H7 (cell line): ENCODE measurements at regions not wholly inside any gene's neighbourhood (a gene's known extent, or its start where the extent isn't known, plus 50 kb on each side); places are given as distances from the start of the nearest gene placed in this dataset.
"Not testable (repeated sequence)": the region's sequence is repeated elsewhere in the genome, so short reads cannot be mapped to it uniquely, and the experiment has no call there.

ENCODE experiments used
- DNase-seq: peaks from one replicate; pipeline ENCODE4 v3.0.0; 2012
- H3K27me3 ChIP-seq: 2 replicates; pipeline ENCODE4 v1.6.0; 2011; ENCODE audit warnings: mild to moderate bottlenecking, low read length; ENCODE audit not compliant: control insufficient read depth, insufficient read depth
- H3K36me3 ChIP-seq: replicated peaks from 2 replicates; pipeline ENCODE4 v1.5.1; 2011; ENCODE audit warnings: low read length; ENCODE audit not compliant: control insufficient read depth, insufficient read depth
- H3K4me3 ChIP-seq: 2 replicates; pipeline ENCODE4 v1.5.1; 2011; ENCODE audit warnings: low read depth, mild to moderate bottlenecking, control low read depth, low read length, moderate library complexity; ENCODE audit not compliant: insufficient read depth

- H3K27me3 ChIP-seq: no peaks in the 10 kb centered on the region
- no peak for DNase-seq
- H3K36me3 ChIP-seq: no peaks in the 10 kb centered on the region
- H3K4me3 ChIP-seq: no peak overlapping the region
Observed at GRCh38 chr7:46091071-46091470, 170.0 kb upstream of the IGFBP3 start.

GRCh38 chr7:46089281-46089680, 168.2 kb upstream of the IGFBP3 start:
- Histone ChIP-seq H3K27me3 (no peaks in the 10 kb centered on the region), H3K36me3 (no peaks in the 10 kb centered on the region), H3K4me3 (no peak overlapping the region)
- no peak for DNase-seq

- H3K27me3 ChIP-seq, H3K36me3 ChIP-seq, H3K4me3 ChIP-seq, DNase-seq: not testable (repeated sequence)
Observed at GRCh38 chr7:46088486-46088885, 167.4 kb upstream of the IGFBP3 start.

- H3K4me3 ChIP-seq: no peak overlapping the region
- no peaks in the 10 kb centered on the region for H3K36me3 ChIP-seq
- H3K27me3 ChIP-seq: no peaks in the 10 kb centered on the region
- DNase-seq: no peak
Observed at GRCh38 chr7:46080595-46081159, 159.6 kb upstream of the IGFBP3 start.

GRCh38 chr7:46079421-46079820, 158.3 kb upstream of the IGFBP3 start:
- Histone ChIP-seq H3K4me3 (no peak overlapping the region), H3K27me3 (no peaks in the 10 kb centered on the region), H3K36me3 (no peaks in the 10 kb centered on the region)
- no peak for DNase-seq

- Histone ChIP-seq H3K36me3 (no peaks in the 10 kb centered on the region), H3K4me3 (no peak overlapping the region), H3K27me3 (no peaks in the 10 kb centered on the region)
- no peak for DNase-seq
Observed at GRCh38 chr7:46076527-46076926, 155.5 kb upstream of the IGFBP3 start.

- H3K27me3 ChIP-seq: no peaks in the 10 kb centered on the region
- DNase-seq: no peak
- H3K36me3 ChIP-seq: no peaks in the 10 kb centered on the region
- H3K4me3 ChIP-seq: no peak overlapping the region
Observed at GRCh38 chr7:46072722-46073121, 151.7 kb upstream of the IGFBP3 start.

- no peak for DNase-seq
Observed at GRCh38 chr7:46071601-46072000, 150.5 kb upstream of the IGFBP3 start.

GRCh38 chr7:46071076-46071475, 150.0 kb upstream of the IGFBP3 start:
- DNase-seq: no peak
- H3K27me3 ChIP-seq: no peaks in the 10 kb centered on the region
- no peak overlapping the region for H3K4me3 ChIP-seq

More at GRCh38 chr7:46071601-46072000, 150.5 kb upstream of the IGFBP3 start:
- Histone ChIP-seq H3K36me3 (no peaks in the 10 kb centered on the region), H3K4me3 (no peak overlapping the region), H3K27me3 (no peaks in the 10 kb centered on the region)

GRCh38 chr7:46068159-46068558, 147.1 kb upstream of the IGFBP3 start:
- Histone ChIP-seq H3K27me3 (no peaks in the 10 kb centered on the region), H3K4me3 (no peak overlapping the region), H3K36me3 (no peaks in the 10 kb centered on the region)
- DNase-seq: no peak

More at GRCh38 chr7:46071076-46071475, 150.0 kb upstream of the IGFBP3 start:
- H3K36me3 ChIP-seq: no peaks in the 10 kb centered on the region

- Histone ChIP-seq H3K27me3 (no peaks in the 10 kb centered on the region), H3K4me3 (no peak overlapping the region), H3K36me3 (no peaks in the 10 kb centered on the region)
- DNase-seq: no peak
Observed at GRCh38 chr7:46059308-46060020, 138.4 kb upstream of the IGFBP3 start.

- DNase-seq: no peak
- Histone ChIP-seq H3K27me3 (no peaks in the 10 kb centered on the region), H3K36me3 (no peaks in the 10 kb centered on the region), H3K4me3 (no peak overlapping the region)
Observed at GRCh38 chr7:46058086-46058823, 137.2 kb upstream of the IGFBP3 start.

- no peak overlapping the region for H3K4me3 ChIP-seq
- no peaks in the 10 kb centered on the region for H3K27me3 ChIP-seq
- DNase-seq: no peak
- no peaks in the 10 kb centered on the region for H3K36me3 ChIP-seq
Observed at GRCh38 chr7:46054915-46055314, 133.8 kb upstream of the IGFBP3 start.

- H3K36me3 ChIP-seq: no peaks in the 10 kb centered on the region
- no peak for DNase-seq
- no peaks in the 10 kb centered on the region for H3K27me3 ChIP-seq
- H3K4me3 ChIP-seq: no peak overlapping the region
Observed at GRCh38 chr7:46054272-46054671, 133.2 kb upstream of the IGFBP3 start.

- Histone ChIP-seq H3K36me3 (no peaks in the 10 kb centered on the region), H3K4me3 (no peak overlapping the region), H3K27me3 (no peaks in the 10 kb centered on the region)
- DNase-seq: no peak
Observed at GRCh38 chr7:46047581-46047980, 126.5 kb upstream of the IGFBP3 start.
